ENCODE measurements at regions not wholly inside any gene's neighbourhood (a gene's known extent, or its start where the extent isn't known, plus 50 kb on each side); places are given as distances from the start of the nearest gene placed in this dataset.

- TF ChIP-seq REST (tag by site-specific recombination; IDR thresholded peaks at IDR 0.05) (no peak), CTCF (tag by site-specific recombination; IDR thresholded peaks at IDR 0.05) (no peak)
Measured at GRCh38 chr9:107868186-107868585, 378.6 kb upstream of the KLF4 start.
